B cell (primary cell): ENCODE measurements at regions not wholly inside any gene's neighbourhood (a gene's known extent, or its start where the extent isn't known, plus 50 kb on each side); places are given as distances from the start of the nearest gene placed in this dataset.

Experiments
- ATAC-seq: fragments of 200-7000 bp; cut with Tn5 transposase; one replicate; pipeline ENCODE4 v1.10.0; 2021; ENCODE audit warnings: low read depth, mild to moderate bottlenecking, moderate number of reproducible peaks, moderate library complexity
- CTCF ChIA-PET: fragments of 350-600 bp; sonication (Branson Sonifier 250); formaldehyde crosslinking; loops from one replicate; lab custom pipeline; 2021; ENCODE audit warnings: antibody characterized with exemption, inconsistent platforms; lab: Charles Lee
- POLR2A ChIA-PET: fragments of 350-600 bp; sonication (Branson Sonifier 250); formaldehyde crosslinking; loops from one replicate; lab custom pipeline; 2021; ENCODE audit warnings: antibody characterized with exemption; lab: Charles Lee
- DNase-seq: peaks from one replicate; pipeline ENCODE4 v3.0.0; 2013
- H2AFZ ChIP-seq: 2 replicates; pipeline ENCODE4 v1.6.1; 2012; ENCODE audit warnings: mild to moderate bottlenecking, low read depth, low read length; ENCODE audit not compliant: insufficient read depth, poor library complexity, severe bottlenecking
- H3K27ac ChIP-seq, 2 donors: 1 replicate in 1 of 2; 2 replicates in 1 of 2; pipeline ENCODE4 v1.5.1; 2012 to 2013; ENCODE audit warnings: low read length in 2 of 2, mild to moderate bottlenecking in 2 of 2, moderate library complexity in 1 of 2
- H3K27me3 ChIP-seq, 4 experiments: fragments of 200-600 bp in 1 of 4; sonication (generic) in 1 of 4; replicated peaks in 1 of 4; 1 replicate in 2 of 4; 2 replicates in 2 of 4; pipeline versions ENCODE4 v1.6.1 to v1.7.0; 2013 to 2016; ENCODE audit warnings: low read length in 3 of 4, mild to moderate bottlenecking in 2 of 4, mixed read lengths in 1 of 4, moderate library complexity in 1 of 4; ENCODE audit not compliant: insufficient read depth in 4 of 4, control insufficient read depth in 3 of 4; ENCODE audit errors: control extremely low read depth in 1 of 4
- H3K36me3 ChIP-seq, 2 experiments: replicated peaks in 1 of 2; 1 replicate in 1 of 2; 2 replicates in 1 of 2; pipeline versions ENCODE4 v1.6.1 to v1.7.1; 2013; ENCODE audit warnings: low read length in 1 of 2; ENCODE audit not compliant: insufficient read depth in 2 of 2, control insufficient read depth in 1 of 2; ENCODE audit errors: control extremely low read depth in 1 of 2, extremely low read depth in 1 of 2
- H3K4me1 ChIP-seq, 2 donors: fragments of 200-600 bp in 1 of 2; sonication (generic) in 1 of 2; 1 replicate in 1 of 2; 2 replicates in 1 of 2; pipeline versions ENCODE4 v1.5.1 to v1.6.1; 2013 to 2017; ENCODE audit warnings: low read length in 2 of 2; ENCODE audit not compliant: control insufficient read depth in 2 of 2, insufficient read depth in 2 of 2
- H3K4me2 ChIP-seq: replicated peaks from 2 replicates; pipeline ENCODE3; 2012; ENCODE audit warnings: mild to moderate bottlenecking, low read depth, low read length; ENCODE audit not compliant: poor library complexity, severe bottlenecking
- H3K4me3 ChIP-seq, 5 experiments: fragments of 200-600 bp in 1 of 5; sonication (generic) in 1 of 5; 1 replicate in 3 of 5; 2 replicates in 2 of 5; pipeline versions ENCODE4 v1.5.1 to v1.7.0; 2011 to 2016; ENCODE audit warnings: low read length in 4 of 5, mild to moderate bottlenecking in 4 of 5, low read depth in 2 of 5, control low read depth in 1 of 5, moderate library complexity in 1 of 5; ENCODE audit not compliant: insufficient read depth in 1 of 5; ENCODE audit errors: control extremely low read depth in 1 of 5, extremely low read depth in 1 of 5
- H3K79me2 ChIP-seq: fragments of 200-600 bp; sonication (generic); one replicate; pipeline ENCODE4 v1.6.0; 2016; ENCODE audit warnings: low read length; ENCODE audit not compliant: control insufficient read depth, insufficient read depth
- H3K9ac ChIP-seq: fragments of 200-600 bp; sonication (generic); 2 replicates; pipeline ENCODE4 v1.6.1; 2017; ENCODE audit warnings: mild to moderate bottlenecking, low read length, moderate library complexity
- H3K9me3 ChIP-seq, 3 donors: one replicate each; pipeline versions ENCODE4 v1.6.1 to v1.7.1; 2013; ENCODE audit warnings: low read length in 2 of 3; ENCODE audit not compliant: control insufficient read depth in 2 of 3, insufficient read depth in 1 of 3; ENCODE audit errors: control extremely low read depth in 1 of 3
- H4K20me1 ChIP-seq: 2 replicates; pipeline ENCODE4 v1.6.0; 2012; ENCODE audit warnings: mild to moderate bottlenecking, low read length; ENCODE audit not compliant: insufficient read depth, control insufficient read depth, poor library complexity, severe bottlenecking
- H3K27ac Mint-ChIP-seq: one replicate; pipeline ENCODE4 v1.8.0; 2021; ENCODE audit warnings: mixed read lengths
- H3K27me3 Mint-ChIP-seq: one replicate; pipeline ENCODE4 v1.8.0; 2021; ENCODE audit warnings: mixed read lengths
- H3K4me1 Mint-ChIP-seq: one replicate; pipeline ENCODE4 v1.8.0; 2021; ENCODE audit warnings: mixed read lengths
- H3K4me3 Mint-ChIP-seq: one replicate; pipeline ENCODE4 v1.8.0; 2021; ENCODE audit warnings: mixed read lengths
- H3K9me3 Mint-ChIP-seq: one replicate; pipeline ENCODE4 v1.8.0; 2022; ENCODE audit warnings: mixed read lengths; ENCODE audit not compliant: insufficient read depth
- CTCF ChIP-seq: fragments of 200-600 bp; IDR thresholded peaks from one replicate; pipeline ENCODE4 v1.8.0; 2022; ENCODE audit warnings: antibody characterized with exemption, mild to moderate bottlenecking
- EZH2 ChIP-seq: IDR thresholded peaks from 2 replicates; pipeline ENCODE4 v1.6.1; 2012; ENCODE audit warnings: borderline replicate concordance, low read depth, mild to moderate bottlenecking, moderate library complexity, low read length; ENCODE audit not compliant: insufficient read depth, poor library complexity, severe bottlenecking
- WGBS: methylation state at CpG from one replicate; pipeline ENCODE4 v1.1.5; 2013; ENCODE audit warnings: missing lambda C conversion rate; ENCODE audit not compliant: insufficient coverage; 5-methylcytosine and 5-hydroxymethylcytosine counted together
- intact Hi-C: fragments of 100-400 bp; cut with micrococcal nuclease; formaldehyde crosslinking; loops from one replicate; pipeline ENCODE4 v1.10.0; 2022

GRCh38 chr18:40915724-40916123 lies 1039.3 kb upstream of the PIK3C3 start:
- H3K27me3 Mint-ChIP-seq: no peaks in the 10 kb centered on the region
- H3K4me3 ChIP-seq: no peak overlapping the region
- no peaks in the 10 kb centered on the region for H4K20me1 ChIP-seq
- intact Hi-C loops: no loop called here
- ChIA-PET POLR2A (no interaction called here), CTCF (no interaction called here)
- no peaks in the 10 kb centered on the region for H3K4me1 ChIP-seq
- H3K36me3 ChIP-seq: no peaks in the 10 kb centered on the region
- no peak overlapping the region for H3K9ac ChIP-seq
- H3K27ac ChIP-seq: no peak overlapping the region
- no peaks in the 10 kb centered on the region for H3K4me1 Mint-ChIP-seq
- WGBS: 100% methylated on average over 1 of the region's 4 CpGs
- H3K79me2 ChIP-seq: no peaks in the 10 kb centered on the region
- no peak for DNase-seq
- H3K4me3 Mint-ChIP-seq: no peak overlapping the region
- no peaks in the 10 kb centered on the region for H3K27me3 ChIP-seq
- no peak for ATAC-seq
- H3K9me3 Mint-ChIP-seq: no peaks in the 10 kb centered on the region
- no peak overlapping the region for H3K27ac Mint-ChIP-seq
- H3K9me3 ChIP-seq: peaks cover 0 to 1% (median 0%) of the 10 kb centered on the region in 3 donors
- no peak overlapping the region for H2AFZ ChIP-seq
- no peak overlapping the region for H3K4me2 ChIP-seq
- no peak for TF ChIP-seq EZH2
- TF ChIP-seq CTCF: no peak

DNA sequence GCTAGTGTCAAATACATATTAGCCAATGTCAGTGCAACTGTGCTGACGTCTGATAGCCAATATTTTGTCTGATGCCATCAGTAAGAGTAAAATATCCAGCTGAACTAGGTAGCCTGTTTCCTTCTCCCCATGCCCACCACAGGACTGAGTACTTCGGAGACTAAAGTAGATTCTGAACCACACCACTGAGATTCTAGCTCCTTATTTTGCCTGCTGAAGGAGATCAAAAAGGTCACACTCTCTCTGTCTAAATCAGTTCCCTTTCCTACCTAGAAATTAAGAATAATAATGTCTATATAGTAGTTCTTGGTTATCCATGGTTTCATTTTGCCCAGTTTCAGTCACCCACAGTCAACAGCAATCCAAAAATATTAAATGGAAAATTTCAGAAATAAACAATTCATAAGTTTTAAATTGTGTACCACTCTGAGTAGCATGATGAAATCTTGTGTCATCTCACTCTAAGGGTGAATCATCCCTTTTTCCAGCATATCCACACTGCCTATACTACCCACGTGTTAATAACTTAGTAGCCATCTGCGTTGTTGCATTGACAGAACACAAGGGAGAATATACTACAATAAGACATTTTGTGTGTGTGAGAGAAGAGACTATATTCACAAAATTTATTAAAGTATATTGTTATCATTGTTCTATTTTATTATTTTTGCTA lies 1043.3 kb upstream of the PIK3C3 start:
- no peak for ATAC-seq
- no peaks in the 10 kb centered on the region for H3K27me3 Mint-ChIP-seq

More for the DNA sequence above, 1043.3 kb upstream of the PIK3C3 start:
- H3K4me1 ChIP-seq: no peaks in the 10 kb centered on the region
- H3K9ac ChIP-seq: no peak overlapping the region
- no peaks in the 10 kb centered on the region for H3K9me3 ChIP-seq
- WGBS: 100% methylated on average over 1 of the region's 4 CpGs
- no peaks in the 10 kb centered on the region for H3K9me3 Mint-ChIP-seq
- H4K20me1 ChIP-seq: no peaks in the 10 kb centered on the region
- H2AFZ ChIP-seq: no peak overlapping the region
- CTCF ChIA-PET: no interaction called here
- H3K4me3 ChIP-seq: no peak overlapping the region
- no peaks in the 10 kb centered on the region for H3K4me1 Mint-ChIP-seq
- intact Hi-C loops: no loop called here
- no peak overlapping the region for H3K4me2 ChIP-seq
- H3K27ac Mint-ChIP-seq: no peak overlapping the region
- no peak overlapping the region for H3K4me3 Mint-ChIP-seq
- DNase-seq: no peak
- H3K79me2 ChIP-seq: no peaks in the 10 kb centered on the region
- TF ChIP-seq CTCF (no peak), EZH2 (no peak)
- no peak overlapping the region for H3K27ac ChIP-seq
- no peaks in the 10 kb centered on the region for H3K27me3 ChIP-seq
- POLR2A ChIA-PET: no interaction called here
- H3K36me3 ChIP-seq: no peaks in the 10 kb centered on the region
